Upper lobe of right lung (tissue), 1 donor: ENCODE measurements at regions not wholly inside any gene's neighbourhood (a gene's known extent, or its start where the extent isn't known, plus 50 kb on each side); places are given as distances from the start of the nearest gene placed in this dataset.

Experiments used
- ATAC-seq: fragments of 200-7000 bp; cut with Tn5 transposase; one replicate; pipeline ENCODE4 v1.9.1; 2020; ENCODE audit warnings: mild to moderate bottlenecking, moderate library complexity
- DNase-seq: peaks from one replicate; pipeline ENCODE4 v3.0.0-alpha.2; 2020
- H3K27ac ChIP-seq: fragments of 200-600 bp; one replicate; pipeline ENCODE4 v1.8.0; 2022
- H3K27me3 ChIP-seq: fragments of 200-600 bp; one replicate; pipeline ENCODE4 v1.8.0; 2022; ENCODE audit warnings: mild to moderate bottlenecking
- H3K36me3 ChIP-seq: fragments of 200-600 bp; one replicate; pipeline ENCODE4 v1.8.0; 2022
- H3K4me1 ChIP-seq: fragments of 200-600 bp; one replicate; pipeline ENCODE4 v1.8.0; 2022
- H3K4me3 ChIP-seq: fragments of 200-600 bp; one replicate; pipeline ENCODE4 v1.8.0; 2022; ENCODE audit warnings: mild to moderate bottlenecking
- H3K9me3 ChIP-seq: fragments of 200-600 bp; one replicate; pipeline ENCODE4 v1.8.0; 2022
- intact Hi-C: fragments of 100-400 bp; cut with DNase I; formaldehyde crosslinking; loops from one replicate; pipeline ENCODE4 v1.11.0; 2022
- TF ChIP-seq, protein P1 (sequence below): fragments of 200-600 bp; IDR thresholded peaks from one replicate; pipeline ENCODE4 v1.8.0; 2022; ENCODE audit warnings: antibody characterized with exemption
- donor health status: DM: no; HTN: yes; CAD: no; lungs with severe emphysema.

DNA sequence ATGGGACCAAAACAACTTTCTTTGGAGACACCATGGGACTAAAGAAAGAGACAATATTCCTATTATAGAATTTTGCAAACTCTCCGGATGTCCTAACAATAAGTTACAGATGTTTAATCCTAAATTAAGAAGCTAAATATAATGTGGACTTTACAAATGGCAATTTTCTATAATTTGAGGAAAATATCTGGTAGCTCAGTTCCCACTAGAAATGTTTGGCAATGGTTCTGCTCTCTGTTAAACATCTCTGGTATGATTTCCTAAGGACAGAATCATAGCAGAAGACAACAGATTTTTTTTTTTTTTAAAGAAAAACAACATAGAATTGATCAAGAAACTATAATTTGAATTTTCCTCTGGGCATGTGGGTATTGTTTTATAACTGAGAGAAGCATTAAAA is 232.8 kb downstream of the ENC1 start:
- no peaks in the 10 kb centered on the region for H3K27me3 ChIP-seq

DNA sequence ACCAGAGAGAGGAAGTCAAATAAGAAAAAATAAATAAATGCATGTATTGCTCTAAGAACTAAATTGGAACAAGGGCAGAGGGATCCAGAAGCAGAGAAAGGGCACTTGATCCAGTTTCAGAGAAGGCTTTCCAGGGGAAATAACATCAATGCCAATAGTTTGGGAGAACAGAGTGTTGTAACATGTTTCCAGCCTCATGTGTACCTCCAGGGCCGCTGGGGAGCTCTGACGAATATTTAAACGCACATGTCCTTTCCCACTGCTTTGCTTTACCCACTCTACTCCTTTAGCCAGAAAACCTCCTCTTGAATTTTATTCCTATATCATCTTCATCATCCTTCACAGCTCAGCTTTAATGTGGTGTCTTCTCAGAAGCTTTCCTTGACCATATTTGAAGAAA is 233.7 kb downstream of the ENC1 start:
- Histone ChIP-seq H3K36me3 (no peaks in the 10 kb centered on the region), H3K27me3 (no peaks in the 10 kb centered on the region), H3K4me1 (no peaks in the 10 kb centered on the region), H3K27ac (no peak overlapping the region), H3K4me3 (no peak overlapping the region), H3K9me3 (no peaks in the 10 kb centered on the region)
- intact Hi-C loops, result no loop called here
- TF ChIP-seq, protein P1, sequence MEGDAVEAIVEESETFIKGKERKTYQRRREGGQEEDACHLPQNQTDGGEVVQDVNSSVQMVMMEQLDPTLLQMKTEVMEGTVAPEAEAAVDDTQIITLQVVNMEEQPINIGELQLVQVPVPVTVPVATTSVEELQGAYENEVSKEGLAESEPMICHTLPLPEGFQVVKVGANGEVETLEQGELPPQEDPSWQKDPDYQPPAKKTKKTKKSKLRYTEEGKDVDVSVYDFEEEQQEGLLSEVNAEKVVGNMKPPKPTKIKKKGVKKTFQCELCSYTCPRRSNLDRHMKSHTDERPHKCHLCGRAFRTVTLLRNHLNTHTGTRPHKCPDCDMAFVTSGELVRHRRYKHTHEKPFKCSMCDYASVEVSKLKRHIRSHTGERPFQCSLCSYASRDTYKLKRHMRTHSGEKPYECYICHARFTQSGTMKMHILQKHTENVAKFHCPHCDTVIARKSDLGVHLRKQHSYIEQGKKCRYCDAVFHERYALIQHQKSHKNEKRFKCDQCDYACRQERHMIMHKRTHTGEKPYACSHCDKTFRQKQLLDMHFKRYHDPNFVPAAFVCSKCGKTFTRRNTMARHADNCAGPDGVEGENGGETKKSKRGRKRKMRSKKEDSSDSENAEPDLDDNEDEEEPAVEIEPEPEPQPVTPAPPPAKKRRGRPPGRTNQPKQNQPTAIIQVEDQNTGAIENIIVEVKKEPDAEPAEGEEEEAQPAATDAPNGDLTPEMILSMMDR, result no peak
- DNase-seq (no peak), ATAC-seq (peak; percentile 28)

More for the DNA sequence above, 232.8 kb downstream of the ENC1 start:
- no peak for ATAC-seq
- TF ChIP-seq, protein P1, result no peak
- Histone ChIP-seq H3K27ac (no peak overlapping the region), H3K9me3 (no peaks in the 10 kb centered on the region), H3K4me1 (no peaks in the 10 kb centered on the region), H3K4me3 (no peak overlapping the region), H3K36me3 (no peaks in the 10 kb centered on the region)
- intact Hi-C loops, result no loop called here
- DNase-seq, result no peak

DNA sequence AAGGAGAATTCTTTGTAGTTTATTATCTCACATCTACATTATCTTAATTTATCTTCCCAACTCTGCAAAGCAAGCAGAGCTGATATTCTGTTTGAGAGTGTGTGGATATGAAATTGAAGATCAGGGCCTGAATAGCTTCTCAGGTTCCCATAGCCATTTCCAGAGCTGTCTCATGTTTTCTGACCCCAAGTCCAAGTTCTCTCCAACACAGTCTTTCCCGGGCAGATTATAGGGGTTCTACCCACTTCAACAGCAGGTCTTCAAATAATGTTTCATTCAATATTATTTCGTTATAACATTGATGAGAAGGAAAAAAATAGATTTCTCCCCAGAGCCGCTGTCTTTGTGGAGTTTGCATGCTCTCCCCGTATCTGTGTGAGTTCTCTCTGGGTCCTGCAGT is 234.9 kb downstream of the ENC1 start:
- Histone ChIP-seq H3K36me3 (no peaks in the 10 kb centered on the region), H3K27ac (no peak overlapping the region), H3K9me3 (no peaks in the 10 kb centered on the region), H3K4me3 (no peak overlapping the region), H3K27me3 (no peaks in the 10 kb centered on the region), H3K4me1 (no peaks in the 10 kb centered on the region)
- intact Hi-C loops, result no loop called here
- ATAC-seq (no peak), DNase-seq (no peak)
- TF ChIP-seq, protein P1, result no peak

DNA sequence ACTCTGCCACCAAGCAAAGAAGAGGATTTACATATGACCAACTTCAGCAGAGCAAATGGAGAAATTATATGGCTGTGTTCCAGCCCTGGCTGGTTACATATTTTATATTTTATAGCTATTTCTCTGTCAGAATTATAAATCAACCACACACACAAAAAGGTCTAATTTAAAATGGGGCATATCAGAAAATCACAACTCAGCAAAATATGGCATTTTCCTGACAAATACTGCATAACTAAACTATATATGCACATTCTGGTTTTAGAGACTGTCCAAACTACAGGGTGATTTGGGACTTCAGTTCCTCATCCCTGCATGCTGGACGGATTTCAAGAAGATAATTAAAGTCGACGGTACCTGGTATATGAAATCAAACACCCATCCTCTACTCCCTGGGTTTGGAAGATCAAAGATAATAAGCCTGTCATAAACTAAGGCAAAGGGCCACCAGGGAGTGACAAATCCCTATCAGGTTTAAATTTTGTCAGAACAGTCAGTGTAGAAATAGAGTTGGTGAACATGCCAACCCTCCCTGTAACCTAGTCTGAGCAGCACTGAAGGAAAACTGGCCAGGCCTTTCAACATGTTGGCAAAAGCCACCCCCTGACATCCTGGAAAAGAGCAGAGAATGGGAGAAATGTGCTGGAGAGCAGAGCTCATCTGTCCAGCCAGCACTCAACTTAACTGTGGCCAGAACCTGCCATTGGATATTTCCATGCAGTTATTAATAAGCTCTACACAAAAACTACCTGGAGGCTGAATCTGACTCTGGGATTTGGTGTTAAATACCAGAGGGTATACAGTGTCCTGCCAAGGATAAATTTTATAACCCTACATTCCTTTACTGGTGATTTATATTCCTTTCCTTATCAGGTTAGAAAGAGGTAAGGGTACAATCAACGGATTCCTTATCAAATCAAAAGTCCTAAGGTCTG is 235.7 kb downstream of the ENC1 start:
- Histone ChIP-seq H3K4me1 (no peaks in the 10 kb centered on the region), H3K4me3 (no peak overlapping the region), H3K9me3 (no peaks in the 10 kb centered on the region), H3K27ac (no peak overlapping the region), H3K36me3 (no peaks in the 10 kb centered on the region), H3K27me3 (no peaks in the 10 kb centered on the region)
- TF ChIP-seq, protein P1, result no peak
- no peak for ATAC-seq
- intact Hi-C loops, result no loop called here
- no peak for DNase-seq

DNA sequence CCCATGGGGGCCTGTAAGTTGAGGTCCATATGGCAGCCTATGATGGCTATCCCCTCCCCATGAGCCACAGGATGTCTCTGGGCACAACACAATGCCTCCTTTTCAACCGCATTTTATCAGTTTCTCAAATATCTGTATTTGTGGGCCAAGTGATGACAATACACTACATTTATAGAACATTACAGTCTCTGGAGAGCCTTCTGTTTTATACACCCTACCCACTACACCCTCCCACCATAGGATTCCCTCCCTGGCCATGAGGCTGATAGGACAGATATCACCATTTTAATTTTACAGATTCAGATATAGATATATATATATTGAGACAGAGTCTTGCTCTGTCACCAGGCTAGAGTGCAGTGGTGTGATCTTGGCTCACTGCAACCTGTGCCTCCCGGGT is 236.8 kb downstream of the ENC1 start:
- ATAC-seq, result no peak

More for the DNA sequence above, 236.8 kb downstream of the ENC1 start:
- TF ChIP-seq, protein P1, result no peak
- no peak for DNase-seq
- Histone ChIP-seq H3K27me3 (no peaks in the 10 kb centered on the region), H3K27ac (no peak overlapping the region), H3K4me3 (no peak overlapping the region), H3K4me1 (no peaks in the 10 kb centered on the region), H3K9me3 (no peaks in the 10 kb centered on the region), H3K36me3 (no peaks in the 10 kb centered on the region)
- intact Hi-C loops, result no loop called here
